ENCODE measurements at regions not wholly inside any gene's neighbourhood (a gene's known extent, or its start where the extent isn't known, plus 50 kb on each side); places are given as distances from the start of the nearest gene placed in this dataset.

DNA sequence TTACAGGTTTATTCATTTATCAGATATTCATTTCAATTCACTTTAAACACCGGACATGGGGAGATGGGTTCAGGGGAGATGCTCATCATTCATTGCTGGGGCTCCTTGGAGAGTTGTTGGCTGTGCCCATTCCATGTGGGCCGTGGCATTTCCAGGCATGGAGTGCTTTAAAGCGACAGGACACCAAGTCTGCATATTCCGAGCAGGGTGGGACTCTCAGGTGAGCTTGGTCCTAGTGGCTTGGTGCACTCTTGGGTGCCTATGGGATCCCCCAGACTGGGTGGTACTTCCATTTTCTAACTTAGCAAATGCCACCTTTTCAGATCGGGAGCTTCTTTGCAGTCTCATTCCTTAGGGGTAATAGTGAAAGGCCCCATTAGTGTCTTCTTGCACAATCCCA, 619.5 kb upstream of the CADM1 start:
- TF ChIP-seq TFCP2L1 (CRISPR knock-in tag; IDR thresholded peaks at IDR 0.05) (no peak), EHMT2 (IDR thresholded peaks at IDR 0.05; ENCODE audit: low read depth) (no peak), HOXA7 (CRISPR knock-in tag; IDR thresholded peaks at IDR 0.05) (no peak), NPAS2 (CRISPR knock-in tag; IDR thresholded peaks at IDR 0.05; ENCODE audit: borderline replicate concordance) (no peak), MAZ (IDR thresholded peaks at IDR 0.05; ENCODE audit: borderline replicate concordance, low read depth, low read length) (no peak), ESRRA (IDR thresholded peaks at IDR 0.05; ENCODE audit: borderline replicate concordance, low read length) (no peak), PHF8 (IDR thresholded peaks at IDR 0.05; ENCODE audit: borderline replicate concordance, low read depth) (no peak), CHD2 (IDR thresholded peaks at IDR 0.05; ENCODE audit: low read length, partially characterized antibody) (no peak), RCOR1 (IDR thresholded peaks at IDR 0.05; ENCODE audit: low read depth, low read length) (no peak), CEBPB (IDR thresholded peaks at IDR 0.05) (no peak), ZNF302 (CRISPR knock-in tag; IDR thresholded peaks at IDR 0.05) (no peak), RNF2 (IDR thresholded peaks at IDR 0.05; ENCODE audit: borderline replicate concordance, low read depth) (no peak), ZFP36 (IDR thresholded peaks at IDR 0.05; ENCODE audit: borderline replicate concordance, partially characterized antibody) (no peak)
- TF ChIP-seq, protein P1, sequence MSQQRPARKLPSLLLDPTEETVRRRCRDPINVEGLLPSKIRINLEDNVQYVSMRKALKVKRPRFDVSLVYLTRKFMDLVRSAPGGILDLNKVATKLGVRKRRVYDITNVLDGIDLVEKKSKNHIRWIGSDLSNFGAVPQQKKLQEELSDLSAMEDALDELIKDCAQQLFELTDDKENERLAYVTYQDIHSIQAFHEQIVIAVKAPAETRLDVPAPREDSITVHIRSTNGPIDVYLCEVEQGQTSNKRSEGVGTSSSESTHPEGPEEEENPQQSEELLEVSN (IDR thresholded peaks at IDR 0.05; ENCODE audit: borderline replicate concordance, low read depth), result no peak
- TF ChIP-seq, protein P2, sequence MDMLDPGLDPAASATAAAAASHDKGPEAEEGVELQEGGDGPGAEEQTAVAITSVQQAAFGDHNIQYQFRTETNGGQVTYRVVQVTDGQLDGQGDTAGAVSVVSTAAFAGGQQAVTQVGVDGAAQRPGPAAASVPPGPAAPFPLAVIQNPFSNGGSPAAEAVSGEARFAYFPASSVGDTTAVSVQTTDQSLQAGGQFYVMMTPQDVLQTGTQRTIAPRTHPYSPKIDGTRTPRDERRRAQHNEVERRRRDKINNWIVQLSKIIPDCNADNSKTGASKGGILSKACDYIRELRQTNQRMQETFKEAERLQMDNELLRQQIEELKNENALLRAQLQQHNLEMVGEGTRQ (IDR thresholded peaks at IDR 0.05), result no peak
- TF ChIP-seq, protein P3, sequence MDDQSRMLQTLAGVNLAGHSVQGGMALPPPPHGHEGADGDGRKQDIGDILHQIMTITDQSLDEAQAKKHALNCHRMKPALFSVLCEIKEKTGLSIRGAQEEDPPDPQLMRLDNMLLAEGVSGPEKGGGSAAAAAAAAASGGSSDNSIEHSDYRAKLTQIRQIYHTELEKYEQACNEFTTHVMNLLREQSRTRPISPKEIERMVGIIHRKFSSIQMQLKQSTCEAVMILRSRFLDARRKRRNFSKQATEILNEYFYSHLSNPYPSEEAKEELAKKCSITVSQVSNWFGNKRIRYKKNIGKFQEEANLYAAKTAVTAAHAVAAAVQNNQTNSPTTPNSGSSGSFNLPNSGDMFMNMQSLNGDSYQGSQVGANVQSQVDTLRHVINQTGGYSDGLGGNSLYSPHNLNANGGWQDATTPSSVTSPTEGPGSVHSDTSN (IDR thresholded peaks at IDR 0.05), result no peak
- DNase-seq (ENCODE audit: low read depth in 1 of 2, low spot score in 1 of 2), result no peak
- 14% methylated on average over 5 of the region's 5 CpGs for WGBS (ENCODE audit: missing lambda C conversion rate)
- Histone ChIP-seq H3K4me3 (no peak overlapping the region), H3K9me3 (no peaks in the 10 kb centered on the region), H3K27ac (no peak overlapping the region), H3K4me1 (no peaks in the 10 kb centered on the region), H3K4me2 (no peak overlapping the region)
- FAIRE-seq, result no peak
- CTCF ChIA-PET, result no interaction called here
- ATAC-seq, result no peak
- POLR2A ChIA-PET, result no interaction called here

DNA sequence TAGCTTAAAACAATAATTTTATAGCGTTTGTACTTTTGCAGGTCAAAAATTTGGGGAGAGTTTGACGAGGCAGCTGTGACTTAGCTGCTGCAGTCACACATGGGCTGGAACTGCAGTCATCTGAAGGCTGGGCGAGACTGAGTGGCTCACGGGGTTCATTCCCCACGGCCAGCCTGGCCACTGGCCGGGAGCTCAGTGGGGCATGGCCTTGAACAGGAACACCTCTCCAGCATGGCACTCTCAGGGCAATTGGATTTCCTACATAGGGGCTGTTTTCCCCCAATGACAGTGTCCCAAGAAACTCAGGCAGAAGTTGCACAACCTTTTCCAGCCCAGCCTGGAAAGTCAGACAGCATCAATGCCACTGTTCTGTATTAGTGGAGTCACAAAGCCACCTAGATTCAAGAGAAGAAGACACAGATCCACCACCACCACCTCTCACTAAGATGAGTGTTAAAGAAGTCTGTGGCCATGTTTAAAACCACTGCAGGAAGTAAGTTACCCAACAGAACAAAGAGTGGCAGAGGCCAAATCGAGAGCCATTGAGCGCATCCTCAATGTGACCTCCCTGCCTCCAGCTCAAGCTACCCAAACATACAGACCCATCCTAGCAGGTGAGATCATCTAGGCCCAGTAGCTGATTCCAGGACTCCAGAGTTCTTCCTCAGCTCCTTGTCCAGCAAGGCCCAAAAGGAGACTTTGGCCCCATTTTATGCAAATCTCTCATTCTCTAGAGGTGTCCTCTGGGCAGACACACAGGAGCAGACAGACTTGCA, 618.7 kb upstream of the CADM1 start:
- Histone ChIP-seq H3K4me1 (no peaks in the 10 kb centered on the region), H3K9me3 (no peaks in the 10 kb centered on the region), H3K4me3 (no peak overlapping the region), H3K27ac (no peak overlapping the region), H3K4me2 (no peak overlapping the region)
- WGBS (ENCODE audit: missing lambda C conversion rate), result 14% methylated on average over 8 of the region's 8 CpGs
- TF ChIP-seq RAD21 (conservative IDR thresholded peaks at IDR 0.05 in 1 of 2, IDR thresholded peaks at IDR 0.05 in 1 of 2) (no peak), FOSB (CRISPR knock-in tag; IDR thresholded peaks at IDR 0.05) (no peak), FOXS1 (CRISPR knock-in tag; IDR thresholded peaks at IDR 0.05) (no peak), EP300 (IDR thresholded peaks at IDR 0.05) (no peak), EHMT2 (IDR thresholded peaks at IDR 0.05; ENCODE audit: low read depth) (no peak), CBX8 (IDR thresholded peaks at IDR 0.05) (no peak), TP53 (CRISPR knock-in tag; IDR thresholded peaks at IDR 0.05) (no peak), NPAS2 (CRISPR knock-in tag; IDR thresholded peaks at IDR 0.05; ENCODE audit: borderline replicate concordance) (no peak), ZSCAN20 (CRISPR knock-in tag; IDR thresholded peaks at IDR 0.05) (no peak)
- TF ChIP-seq, protein P4, sequence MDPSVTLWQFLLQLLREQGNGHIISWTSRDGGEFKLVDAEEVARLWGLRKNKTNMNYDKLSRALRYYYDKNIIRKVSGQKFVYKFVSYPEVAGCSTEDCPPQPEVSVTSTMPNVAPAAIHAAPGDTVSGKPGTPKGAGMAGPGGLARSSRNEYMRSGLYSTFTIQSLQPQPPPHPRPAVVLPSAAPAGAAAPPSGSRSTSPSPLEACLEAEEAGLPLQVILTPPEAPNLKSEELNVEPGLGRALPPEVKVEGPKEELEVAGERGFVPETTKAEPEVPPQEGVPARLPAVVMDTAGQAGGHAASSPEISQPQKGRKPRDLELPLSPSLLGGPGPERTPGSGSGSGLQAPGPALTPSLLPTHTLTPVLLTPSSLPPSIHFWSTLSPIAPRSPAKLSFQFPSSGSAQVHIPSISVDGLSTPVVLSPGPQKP (IDR thresholded peaks at IDR 0.05; ENCODE audit: low read depth, low read length), result no peak
- TF ChIP-seq, protein P5, sequence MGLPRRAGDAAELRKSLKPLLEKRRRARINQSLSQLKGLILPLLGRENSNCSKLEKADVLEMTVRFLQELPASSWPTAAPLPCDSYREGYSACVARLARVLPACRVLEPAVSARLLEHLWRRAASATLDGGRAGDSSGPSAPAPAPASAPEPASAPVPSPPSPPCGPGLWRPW (IDR thresholded peaks at IDR 0.05), result no peak
- CTCF ChIA-PET, result no interaction called here
- no peak for DNase-seq (ENCODE audit: low read depth in 1 of 2, low spot score in 1 of 2)
- no peak for ATAC-seq
- FAIRE-seq, result no peak
- POLR2A ChIA-PET, result no interaction called here
